Colonic mucosa (tissue), 4 donors: ENCODE measurements at regions not wholly inside any gene's neighbourhood (a gene's known extent, or its start where the extent isn't known, plus 50 kb on each side); places are given as distances from the start of the nearest gene placed in this dataset.
"Not testable (repeated sequence)": the region's sequence is repeated elsewhere in the genome, so short reads cannot be mapped to it uniquely, and the experiment has no call there.

Experiments
- DNase-seq: peaks from one replicate; pipeline ENCODE4 v3.0.0-alpha.2; 2020
- H3K27ac ChIP-seq: fragments of 200-600 bp; one replicate; pipeline ENCODE4 v1.8.0; 2021
- H3K27me3 ChIP-seq: fragments of 200-600 bp; one replicate; pipeline ENCODE4 v1.8.0; 2021
- H3K36me3 ChIP-seq: fragments of 200-600 bp; one replicate; pipeline ENCODE4 v1.8.0; 2021
- H3K4me1 ChIP-seq: fragments of 200-600 bp; one replicate; pipeline ENCODE4 v1.8.0; 2021; ENCODE audit warnings: mild to moderate bottlenecking
- H3K4me3 ChIP-seq: fragments of 200-600 bp; one replicate; pipeline ENCODE4 v1.8.0; 2021
- H3K9ac ChIP-seq, 2 donors: one replicate each; pipeline ENCODE4 v1.7.0; 2013; ENCODE audit warnings: control low read depth in 2 of 2, low read depth in 2 of 2, low read length in 2 of 2
- H3K9me3 ChIP-seq: fragments of 200-600 bp; one replicate; pipeline ENCODE4 v1.8.0; 2021
- intact Hi-C: fragments of 100-400 bp; cut with DNase I; formaldehyde crosslinking; loops from one replicate; pipeline ENCODE4 v1.14.1; 2022
- TF ChIP-seq, protein P1 (sequence below): fragments of 200-600 bp; IDR thresholded peaks from one replicate; pipeline ENCODE4 v1.8.0; 2022; ENCODE audit warnings: antibody characterized with exemption, mild to moderate bottlenecking
- donor health status: healthy.
- donor health status: DM: no; HTN: no; CAD: no.
- donor health status: DM: no; HTN: no; CAD: no.

DNA sequence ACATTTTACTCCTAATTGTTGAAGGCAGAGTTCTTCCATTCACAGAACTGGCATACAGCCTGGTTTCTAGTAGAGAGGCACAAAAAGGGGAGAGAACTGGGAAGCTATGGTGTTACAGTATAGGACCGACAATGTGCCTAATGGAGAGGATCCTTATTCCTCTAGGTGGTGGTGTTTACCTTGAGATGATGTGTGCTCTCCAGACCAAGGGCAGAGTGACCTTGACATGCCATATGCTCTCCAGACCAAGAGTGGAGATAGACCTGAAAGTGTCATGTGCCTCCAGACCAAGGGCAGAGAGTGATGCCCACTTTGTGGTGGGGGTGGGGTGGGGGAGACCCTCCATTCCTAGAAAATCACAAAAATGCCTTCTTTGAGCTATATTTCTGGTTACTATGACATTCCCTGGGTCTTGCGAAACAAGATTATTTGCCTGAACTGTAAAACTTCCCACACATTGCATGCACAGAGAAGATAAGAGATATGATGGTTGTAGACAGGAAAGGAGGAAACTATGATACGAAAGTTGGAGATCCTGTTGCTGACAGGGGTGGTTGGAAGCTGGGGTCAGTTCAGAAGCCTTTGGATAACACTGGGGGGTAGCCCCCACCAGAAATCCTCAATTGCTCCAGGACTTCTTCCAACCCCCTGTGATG, 119.7 kb downstream of the TEX13C start:
- H3K9ac ChIP-seq: no peak overlapping the region
- no peak for DNase-seq
- H3K27ac ChIP-seq: no peak overlapping the region
- H3K4me1 ChIP-seq: no peaks in the 10 kb centered on the region
- H3K9me3 ChIP-seq: no peaks in the 10 kb centered on the region
- intact Hi-C loops: no loop called here
- H3K36me3 ChIP-seq: no peaks in the 10 kb centered on the region
- TF ChIP-seq, protein P1, sequence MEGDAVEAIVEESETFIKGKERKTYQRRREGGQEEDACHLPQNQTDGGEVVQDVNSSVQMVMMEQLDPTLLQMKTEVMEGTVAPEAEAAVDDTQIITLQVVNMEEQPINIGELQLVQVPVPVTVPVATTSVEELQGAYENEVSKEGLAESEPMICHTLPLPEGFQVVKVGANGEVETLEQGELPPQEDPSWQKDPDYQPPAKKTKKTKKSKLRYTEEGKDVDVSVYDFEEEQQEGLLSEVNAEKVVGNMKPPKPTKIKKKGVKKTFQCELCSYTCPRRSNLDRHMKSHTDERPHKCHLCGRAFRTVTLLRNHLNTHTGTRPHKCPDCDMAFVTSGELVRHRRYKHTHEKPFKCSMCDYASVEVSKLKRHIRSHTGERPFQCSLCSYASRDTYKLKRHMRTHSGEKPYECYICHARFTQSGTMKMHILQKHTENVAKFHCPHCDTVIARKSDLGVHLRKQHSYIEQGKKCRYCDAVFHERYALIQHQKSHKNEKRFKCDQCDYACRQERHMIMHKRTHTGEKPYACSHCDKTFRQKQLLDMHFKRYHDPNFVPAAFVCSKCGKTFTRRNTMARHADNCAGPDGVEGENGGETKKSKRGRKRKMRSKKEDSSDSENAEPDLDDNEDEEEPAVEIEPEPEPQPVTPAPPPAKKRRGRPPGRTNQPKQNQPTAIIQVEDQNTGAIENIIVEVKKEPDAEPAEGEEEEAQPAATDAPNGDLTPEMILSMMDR: no peak
- no peak overlapping the region for H3K4me3 ChIP-seq
- no peaks in the 10 kb centered on the region for H3K27me3 ChIP-seq

DNA sequence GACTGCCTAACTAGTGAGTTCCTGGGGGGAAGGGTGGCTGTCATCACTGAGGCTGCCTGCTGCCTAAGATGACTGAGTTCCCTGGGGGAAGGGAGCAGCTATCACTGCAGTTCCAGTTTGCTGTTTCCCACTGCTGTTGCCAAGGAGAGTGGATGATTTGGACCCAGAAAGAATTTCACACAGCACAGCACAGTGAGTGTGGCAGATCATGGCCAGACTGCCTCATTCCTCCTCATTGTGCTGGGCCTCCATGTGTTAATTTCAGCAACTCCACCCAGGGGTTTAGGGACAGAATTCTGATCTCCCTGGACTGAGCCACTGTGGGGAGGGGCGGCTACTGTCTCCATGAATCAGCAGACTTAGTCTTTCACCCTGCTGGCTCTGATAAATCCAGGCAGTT, 125.0 kb downstream of the TEX13C start:
- intact Hi-C loops: no loop called here
- no peak overlapping the region for H3K4me3 ChIP-seq
- no peaks in the 10 kb centered on the region for H3K27me3 ChIP-seq
- no peak overlapping the region for H3K27ac ChIP-seq
- TF ChIP-seq, protein P1: no peak
- H3K9me3 ChIP-seq: no peaks in the 10 kb centered on the region
- H3K9ac ChIP-seq: no peak overlapping the region
- no peaks in the 10 kb centered on the region for H3K4me1 ChIP-seq
- H3K36me3 ChIP-seq: no peaks in the 10 kb centered on the region
- DNase-seq: no peak

DNA sequence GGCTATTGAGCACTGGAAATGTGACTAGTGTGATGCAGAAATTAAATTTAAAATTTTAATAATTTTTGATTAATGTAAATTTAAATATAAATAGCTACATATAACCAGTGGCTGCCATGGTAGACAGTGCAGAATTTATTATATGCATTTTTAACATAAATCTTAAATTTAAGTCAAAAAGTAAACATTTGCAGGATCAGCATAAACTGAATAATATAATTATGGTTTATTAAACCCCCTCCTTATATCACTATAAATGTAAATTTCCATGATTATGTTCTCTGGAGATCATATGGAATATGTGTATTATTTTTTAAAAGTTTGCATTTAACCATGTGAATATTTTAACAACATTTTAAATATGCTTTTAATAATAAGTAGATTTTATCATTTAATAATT, 155.8 kb downstream of the TEX13C start:
- no peak for DNase-seq
- TF ChIP-seq, protein P1: no peak
- Histone ChIP-seq H3K4me1 (no peaks in the 10 kb centered on the region), H3K4me3 (no peak overlapping the region), H3K27me3 (no peaks in the 10 kb centered on the region), H3K9ac (no peak overlapping the region), H3K36me3 (no peaks in the 10 kb centered on the region), H3K27ac (no peak overlapping the region), H3K9me3 (no peaks in the 10 kb centered on the region)
- intact Hi-C loops: no loop called here

DNA sequence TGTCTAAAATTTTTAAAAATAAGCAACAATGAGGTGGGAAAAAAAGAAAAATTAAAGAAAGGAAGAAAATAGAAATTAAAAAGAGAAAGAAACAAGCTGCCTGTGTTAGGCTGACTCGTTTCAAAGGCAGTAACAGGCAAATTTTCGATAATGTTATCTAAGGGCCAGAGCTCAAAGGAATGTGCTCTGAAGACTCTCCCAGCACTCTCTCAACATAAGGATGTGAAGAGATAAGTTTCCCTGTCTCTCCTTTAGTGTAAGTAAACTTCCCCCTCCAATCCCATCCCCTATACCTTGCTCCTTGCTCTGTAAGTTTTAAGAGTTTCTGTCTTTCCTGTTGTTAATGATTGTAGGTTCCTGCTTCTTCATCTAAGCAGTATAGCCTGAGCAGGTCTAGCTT, 172.8 kb downstream of the TEX13C start:
- DNase-seq: no peak
- Histone ChIP-seq H3K9ac (no peak overlapping the region), H3K27ac (no peak overlapping the region), H3K36me3 (no peaks in the 10 kb centered on the region), H3K4me3 (no peak overlapping the region), H3K9me3 (no peaks in the 10 kb centered on the region), H3K4me1 (no peaks in the 10 kb centered on the region), H3K27me3 (no peaks in the 10 kb centered on the region)
- TF ChIP-seq, protein P1: no peak
- intact Hi-C loops: no loop called here

DNA sequence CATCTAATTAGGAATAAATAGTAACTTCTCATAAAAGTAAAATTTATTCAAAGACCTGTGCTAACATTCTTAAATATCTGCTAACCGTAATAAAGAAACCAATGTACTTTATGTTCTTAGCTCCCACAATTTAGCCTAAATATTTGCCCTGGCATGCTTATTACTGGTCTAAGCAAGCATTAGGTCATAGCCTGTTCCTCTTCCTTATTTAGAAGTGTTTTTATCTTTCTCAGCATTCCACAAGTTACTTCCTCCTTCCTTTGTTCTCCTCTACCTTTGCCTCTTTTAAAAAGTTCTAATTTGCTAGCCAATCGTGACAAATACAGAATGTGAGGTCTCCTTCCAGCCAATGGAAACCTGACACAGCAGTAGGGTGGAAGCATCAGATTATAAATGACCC, 173.3 kb downstream of the TEX13C start:
- H3K36me3 ChIP-seq, H3K4me1 ChIP-seq, H3K9ac ChIP-seq, intact Hi-C loops, H3K27ac ChIP-seq, DNase-seq, H3K27me3 ChIP-seq, H3K4me3 ChIP-seq, H3K9me3 ChIP-seq: not testable (repeated sequence)

DNA sequence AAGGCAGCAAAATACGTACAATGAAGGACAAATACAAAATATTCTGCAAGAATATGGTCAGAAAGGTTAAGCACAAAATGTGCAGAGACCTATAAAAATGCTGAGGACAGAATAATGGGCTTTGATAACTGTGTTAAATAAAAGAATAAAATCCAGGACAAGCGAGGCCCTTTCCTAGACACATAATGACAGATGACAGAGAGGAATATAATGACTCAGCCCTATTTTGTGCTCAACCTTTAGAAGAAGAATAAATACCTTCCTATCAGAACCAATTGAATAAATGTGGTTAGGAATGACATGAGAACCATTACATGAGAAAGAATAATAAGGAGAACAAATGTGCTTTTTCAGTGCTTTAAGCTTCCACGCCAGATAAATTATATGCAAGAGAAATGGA, 178.0 kb downstream of the TEX13C start:
- no peaks in the 10 kb centered on the region for H3K9me3 ChIP-seq
- intact Hi-C loops: no loop called here
- H3K27me3 ChIP-seq: no peaks in the 10 kb centered on the region
- H3K9ac ChIP-seq: no peak overlapping the region
- TF ChIP-seq, protein P1: no peak
- H3K27ac ChIP-seq: no peak overlapping the region
- no peak for DNase-seq
- H3K36me3 ChIP-seq: no peaks in the 10 kb centered on the region
- H3K4me1 ChIP-seq: no peaks in the 10 kb centered on the region
- no peak overlapping the region for H3K4me3 ChIP-seq
